OCI-M2 (cell line): ENCODE measurements at regions not wholly inside any gene's neighbourhood (a gene's known extent, or its start where the extent isn't known, plus 50 kb on each side); places are given as distances from the start of the nearest gene placed in this dataset.
"Not testable (repeated sequence)": the region's sequence is repeated elsewhere in the genome, so short reads cannot be mapped to it uniquely, and the experiment has no call there.

Experiments
- DNase-seq: peaks from one replicate; lab custom pipeline; 2025; ENCODE audit not compliant: unreplicated experiment; lab: John Stamatoyannopoulos, UW

GRCh38 chr2:58631986-58632385, 390.9 kb upstream of the FANCL start:
- DNase-seq, result no peak

- DNase-seq, result no peak
Measured at GRCh38 chr2:58629545-58630119, 388.5 kb upstream of the FANCL start.

GRCh38 chr2:58620896-58621295, 379.8 kb upstream of the FANCL start:
- DNase-seq, result no peak

DNA sequence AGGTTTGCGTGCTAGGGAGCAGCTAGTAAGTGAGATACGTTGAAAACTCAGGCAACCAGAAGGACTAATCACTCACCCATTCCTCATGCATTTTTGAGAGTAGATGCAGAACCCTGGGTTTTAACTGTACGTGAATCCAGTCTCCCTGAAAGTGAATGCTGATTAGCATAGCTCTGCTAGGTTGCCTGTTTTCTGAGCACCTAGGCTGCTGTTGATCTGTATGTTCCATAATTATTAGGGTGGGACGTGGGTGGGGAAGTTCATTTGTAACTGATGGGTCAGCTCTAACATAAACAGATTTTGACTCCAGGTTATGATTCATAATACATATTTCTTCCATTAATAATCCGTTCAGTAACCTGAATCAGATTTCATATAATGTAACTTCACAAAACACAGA, 379.0 kb upstream of the FANCL start:
- no peak for DNase-seq

- DNase-seq, result no peak
Measured at GRCh38 chr2:58616961-58617360, 375.8 kb upstream of the FANCL start.

DNA sequence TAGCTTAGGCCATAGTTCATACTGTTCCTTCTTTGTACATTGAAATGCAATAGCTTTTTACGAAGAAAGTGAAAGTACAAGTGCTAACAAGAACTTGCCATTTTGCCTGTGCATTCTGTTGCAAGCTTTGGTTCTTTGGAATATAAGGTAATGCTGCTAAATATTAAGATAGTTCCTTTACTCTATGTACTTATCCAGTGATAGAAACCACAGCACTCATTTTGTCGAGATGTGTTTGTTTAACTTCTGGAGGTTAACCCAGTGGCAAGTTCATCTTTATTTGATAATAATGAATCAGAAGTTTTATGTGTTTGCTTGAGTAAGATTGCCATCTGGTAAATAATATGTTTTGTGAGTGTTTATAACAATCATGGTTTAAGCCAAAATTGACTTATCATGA, 373.1 kb upstream of the FANCL start:
- no peak for DNase-seq

- DNase-seq, result no peak
Measured at GRCh38 chr2:58612973-58613372, 371.8 kb upstream of the FANCL start.

- no peak for DNase-seq
Measured at GRCh38 chr2:58609326-58609725, 368.2 kb upstream of the FANCL start.

GRCh38 chr2:58608146-58608545, 367.0 kb upstream of the FANCL start:
- no peak for DNase-seq

DNA sequence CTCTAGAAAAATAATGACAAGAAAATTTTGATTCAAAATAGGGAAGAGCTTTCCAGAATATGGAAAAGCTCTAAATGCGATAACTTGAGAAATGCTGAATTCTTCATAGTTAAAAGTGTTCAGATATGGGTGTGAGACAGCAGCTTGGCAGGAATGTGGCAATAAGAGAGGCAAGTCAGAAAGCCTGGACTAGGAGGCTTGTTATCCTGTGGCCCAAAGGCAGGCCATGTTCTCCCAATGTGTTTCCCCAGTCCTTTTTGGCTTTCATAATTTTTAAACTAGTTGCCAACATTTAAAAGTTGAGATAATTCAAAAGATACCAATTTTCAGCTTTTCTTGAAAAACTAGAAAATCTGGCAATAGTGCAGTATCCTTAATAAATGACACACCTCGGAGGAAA, 366.3 kb upstream of the FANCL start:
- DNase-seq, result no peak

DNA sequence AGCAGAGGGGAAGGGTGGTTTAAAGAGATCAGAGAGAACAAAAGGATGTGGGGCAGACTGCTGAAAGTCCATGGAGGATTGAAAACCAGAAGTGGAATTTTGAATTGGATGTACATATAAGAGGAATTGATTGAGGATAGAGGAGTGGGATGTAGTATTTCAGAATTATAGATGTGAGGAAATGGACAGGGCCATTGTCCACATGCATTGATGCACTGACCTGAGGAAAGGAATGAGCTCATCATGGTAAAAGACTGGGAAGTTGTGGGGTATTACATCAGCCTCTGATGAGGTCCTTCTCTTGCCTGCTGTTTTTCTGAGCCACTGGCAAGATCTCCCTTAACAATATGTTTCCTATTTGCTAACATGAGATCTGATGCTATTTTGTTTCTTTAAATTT, 365.7 kb upstream of the FANCL start:
- DNase-seq, result no peak

- DNase-seq, result no peak
Measured at GRCh38 chr2:58604096-58604495, 363.0 kb upstream of the FANCL start.

GRCh38 chr2:58601017-58601416, 359.9 kb upstream of the FANCL start:
- DNase-seq, result no peak

DNA sequence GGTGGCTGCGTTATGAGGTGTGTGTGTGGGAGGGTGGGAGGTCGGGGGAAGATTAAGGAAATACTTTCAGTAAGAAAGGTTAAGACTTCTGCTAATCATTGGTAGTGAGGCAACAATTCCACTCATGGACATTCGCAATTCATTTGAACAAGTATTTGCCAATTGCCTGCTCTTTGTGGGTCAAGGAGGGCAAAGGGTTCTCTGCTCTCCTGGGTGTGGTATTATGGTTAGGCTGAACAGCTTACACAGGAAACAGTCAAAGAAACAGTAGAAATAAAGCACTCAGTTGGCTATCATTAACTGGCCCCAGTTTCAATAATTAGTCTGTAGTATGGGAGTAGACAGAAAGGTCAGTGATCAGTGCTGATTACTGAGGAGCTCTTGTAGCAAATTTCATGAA, 357.0 kb upstream of the FANCL start:
- DNase-seq, result no peak

DNA sequence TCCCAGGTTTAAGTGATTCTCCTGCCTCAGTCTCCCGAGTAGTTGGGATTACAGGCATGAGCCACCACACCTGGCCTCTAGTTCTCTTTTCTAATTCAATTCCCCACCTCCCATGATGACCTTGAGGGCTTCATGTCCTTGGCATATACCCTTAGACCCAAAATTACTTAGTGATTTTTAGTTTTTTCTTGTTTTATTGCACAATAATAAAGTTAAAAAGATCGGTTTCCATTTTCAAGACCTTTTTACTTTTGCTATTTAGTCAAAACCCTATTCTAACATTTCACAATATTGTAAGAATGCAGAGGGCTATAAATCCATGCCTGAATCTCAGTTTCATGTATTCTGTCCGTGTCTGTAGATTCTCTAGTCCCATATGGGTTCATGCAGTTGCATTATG, 354.6 kb upstream of the FANCL start:
- no peak for DNase-seq

GRCh38 chr2:58594762-58595161, 353.6 kb upstream of the FANCL start:
- DNase-seq, result no peak

GRCh38 chr2:58594175-58594574, 353.1 kb upstream of the FANCL start:
- DNase-seq, result no peak

- not testable (repeated sequence) for DNase-seq
Measured at GRCh38 chr2:58586178-58586577, 345.1 kb upstream of the FANCL start.

DNA sequence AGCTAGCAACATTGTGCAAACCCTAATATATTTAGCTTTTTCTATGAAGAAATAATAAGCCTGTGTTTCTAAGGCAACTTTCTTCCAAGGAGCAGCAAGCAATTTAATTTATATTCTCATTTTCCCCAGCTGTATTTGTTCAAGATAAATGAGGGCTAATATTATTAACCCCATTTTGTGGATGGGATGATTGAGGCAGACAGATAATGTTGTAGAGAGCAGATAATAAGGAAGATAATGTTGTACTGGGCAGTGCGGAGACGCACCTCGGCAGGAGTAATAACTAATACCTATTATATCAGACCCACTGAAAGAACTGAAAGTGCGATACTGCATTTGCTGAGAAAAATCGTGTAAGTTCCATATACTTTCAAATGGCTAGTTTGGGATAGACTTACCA, 344.1 kb upstream of the FANCL start:
- no peak for DNase-seq

DNA sequence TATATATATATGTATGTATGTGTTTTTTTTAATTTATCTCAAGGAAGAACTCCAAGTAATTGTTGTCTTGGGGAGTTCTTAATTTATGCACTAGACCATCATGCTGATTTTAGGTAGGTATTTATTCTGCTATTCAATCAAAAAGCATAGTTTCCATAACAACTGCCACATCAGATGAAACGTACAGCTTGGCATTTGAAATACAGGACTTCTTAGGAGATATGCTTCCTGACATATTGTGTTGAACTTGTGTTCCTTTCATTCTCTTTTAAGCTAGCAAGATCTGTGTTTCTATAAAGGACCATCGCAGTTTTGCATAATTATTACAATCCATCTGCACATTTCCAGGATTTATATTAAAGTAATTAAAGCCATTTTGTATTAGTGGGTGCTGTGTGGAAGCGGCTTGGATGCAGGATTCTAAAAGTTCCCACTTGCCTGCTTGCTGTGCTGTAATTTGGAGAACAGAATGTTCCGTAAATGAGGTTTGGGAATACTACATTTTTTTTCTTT, 343.5 kb upstream of the FANCL start:
- DNase-seq, result no peak

DNA sequence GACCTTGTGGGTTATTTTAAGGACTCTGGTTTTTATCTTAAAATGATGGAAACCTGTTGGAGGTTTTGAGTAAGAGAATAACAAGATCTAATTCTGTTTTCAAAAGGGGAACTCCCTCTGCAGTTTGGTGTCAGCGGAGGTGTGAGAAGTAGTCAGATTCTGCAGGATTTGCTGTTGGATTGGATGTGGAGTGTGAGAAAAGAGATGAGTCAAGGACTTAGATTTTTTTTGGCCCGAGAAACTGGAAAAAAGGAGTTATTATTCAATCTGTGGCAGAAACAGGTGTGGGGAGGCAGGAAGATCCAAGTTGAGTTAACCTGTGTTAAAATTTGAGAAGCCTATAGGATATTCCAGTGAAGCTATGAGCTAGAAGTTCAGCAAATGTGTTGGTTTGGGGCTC, 337.2 kb upstream of the FANCL start:
- DNase-seq, result no peak

GRCh38 chr2:58574873-58575272, 333.7 kb upstream of the FANCL start:
- no peak for DNase-seq

DNA sequence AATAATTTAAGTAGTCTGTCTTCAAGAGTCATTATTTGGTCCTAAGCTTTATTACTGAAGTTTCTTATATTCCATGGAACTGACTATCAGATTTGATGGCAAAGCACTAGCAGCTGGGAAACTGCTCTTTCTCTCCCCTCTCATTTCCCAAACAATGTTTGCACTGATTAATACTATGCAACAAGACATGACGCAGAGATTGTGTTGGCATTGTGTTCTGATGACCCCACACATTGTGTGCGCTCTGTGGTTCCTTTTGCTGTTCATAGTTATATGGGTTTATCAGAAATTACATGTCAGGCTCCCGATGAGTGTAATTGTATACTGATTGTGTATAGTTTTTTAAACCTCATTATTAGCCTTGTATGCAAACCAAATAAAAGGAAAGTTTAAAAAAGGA, 331.6 kb upstream of the FANCL start:
- no peak for DNase-seq
